Natural killer cell (primary cell): ENCODE measurements at regions not wholly inside any gene's neighbourhood (a gene's known extent, or its start where the extent isn't known, plus 50 kb on each side); places are given as distances from the start of the nearest gene placed in this dataset.
"Not testable (repeated sequence)": the region's sequence is repeated elsewhere in the genome, so short reads cannot be mapped to it uniquely, and the experiment has no call there.

ENCODE experiments used
- ATAC-seq, 3 donors: fragments of 150-1000 bp in 2 of 3; fragments of 200-7000 bp in 1 of 3; cut with Tn5 transposase; 1 replicate in 1 of 3; 2 replicates in 2 of 3; pipeline ENCODE4 v1.10.0; 2021; ENCODE audit warnings: mild to moderate bottlenecking in 2 of 3, moderate library complexity in 2 of 3
- DNase-seq, 2 donors: peaks; one replicate each; pipeline versions ENCODE4 v3.0.0 to v3.0.0-alpha.2; 2013 to 2021; ENCODE audit warnings: mixed read lengths in 1 of 2
- H3K27ac ChIP-seq: one replicate; pipeline ENCODE4 v1.5.1; 2013; ENCODE audit warnings: mild to moderate bottlenecking, low read length
- H3K27me3 ChIP-seq: one replicate; pipeline ENCODE4 v1.6.1; 2013; ENCODE audit warnings: low read length; ENCODE audit not compliant: control insufficient read depth, insufficient read depth
- H3K36me3 ChIP-seq: one replicate; pipeline ENCODE4 v1.6.1; 2013; ENCODE audit warnings: low read length; ENCODE audit not compliant: control insufficient read depth, insufficient read depth
- H3K4me1 ChIP-seq: one replicate; pipeline ENCODE4 v1.6.1; 2013; ENCODE audit warnings: low read length; ENCODE audit not compliant: control insufficient read depth, insufficient read depth
- H3K4me3 ChIP-seq: one replicate; pipeline ENCODE4 v1.5.1; 2013; ENCODE audit warnings: low read length
- H3K9me3 ChIP-seq: one replicate; pipeline ENCODE4 v1.6.1; 2013; ENCODE audit warnings: low read length; ENCODE audit not compliant: control insufficient read depth, insufficient read depth
- H3K27ac Mint-ChIP-seq, 2 donors: one replicate each; pipeline ENCODE4 v1.8.0; 2022; ENCODE audit warnings: mild to moderate bottlenecking in 2 of 2, mixed read lengths in 2 of 2, moderate library complexity in 1 of 2
- H3K27me3 Mint-ChIP-seq, 2 donors: one replicate each; pipeline ENCODE4 v1.8.0; 2022; ENCODE audit warnings: low read depth in 2 of 2, mixed read lengths in 2 of 2
- H3K36me3 Mint-ChIP-seq: one replicate; pipeline ENCODE4 v1.8.0; 2022; ENCODE audit warnings: mixed read lengths
- H3K4me1 Mint-ChIP-seq, 2 donors: one replicate each; pipeline ENCODE4 v1.8.0; 2022; ENCODE audit warnings: mixed read lengths in 2 of 2
- H3K4me3 Mint-ChIP-seq: one replicate; pipeline ENCODE4 v1.8.0; 2022; ENCODE audit warnings: mild to moderate bottlenecking, moderate library complexity, mixed read lengths
- H3K9me3 Mint-ChIP-seq, 2 donors: one replicate each; pipeline ENCODE4 v1.8.0; 2022; ENCODE audit warnings: mixed read lengths in 2 of 2
- WGBS: methylation state at CpG from one replicate; pipeline ENCODE4 v1.1.7; 2013; ENCODE audit warnings: missing lambda C conversion rate; ENCODE audit not compliant: insufficient coverage; 5-methylcytosine and 5-hydroxymethylcytosine counted together
- intact Hi-C: fragments of 100-400 bp; cut with micrococcal nuclease; formaldehyde crosslinking; loops from one replicate; pipeline ENCODE4 v1.14.2; 2022
- TF ChIP-seq, protein P1 (sequence below): fragments of 200-600 bp; IDR thresholded peaks from one replicate; pipeline ENCODE4 v1.8.0; 2022; ENCODE audit warnings: antibody characterized with exemption

DNA sequence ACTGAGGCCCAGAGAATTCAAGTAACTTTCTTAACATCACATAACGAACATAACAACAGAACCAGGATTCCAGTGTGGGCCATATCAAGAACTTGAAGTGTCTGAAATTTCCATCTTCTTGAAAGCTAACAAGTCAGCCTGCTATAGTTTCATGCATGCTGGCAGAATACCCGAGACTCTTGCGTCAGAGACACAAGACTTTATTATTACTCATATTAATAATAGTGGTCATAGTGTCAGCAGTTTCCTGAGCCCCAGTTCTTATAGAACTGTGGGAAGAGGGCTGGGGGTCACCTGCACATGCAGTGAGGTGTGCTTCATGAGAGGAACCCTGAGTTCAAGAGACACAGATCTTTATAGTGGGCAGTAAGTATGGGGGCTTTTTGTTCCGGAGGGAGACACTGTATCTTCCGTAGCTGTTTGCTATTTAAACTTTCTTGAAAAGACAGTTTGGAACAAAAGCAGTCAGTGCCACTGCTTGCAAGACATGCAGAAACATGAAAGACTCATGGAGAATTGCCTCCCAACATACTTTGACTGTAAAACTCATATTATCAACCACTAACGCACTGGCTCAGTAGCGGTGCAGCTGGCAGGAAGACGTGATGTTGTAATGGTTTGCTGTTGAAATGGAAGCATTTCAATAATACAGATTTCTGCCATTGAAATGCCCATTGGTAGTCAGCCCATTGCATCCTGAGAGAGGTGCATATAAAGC lies 339.2 kb downstream of the ADGRL2 start:
- no peaks in the 10 kb centered on the region for H3K4me1 ChIP-seq
- H3K27ac Mint-ChIP-seq: no peak overlapping the region
- intact Hi-C loops: no loop called here
- DNase-seq: no peak
- no peaks in the 10 kb centered on the region for H3K27me3 Mint-ChIP-seq
- H3K4me3 Mint-ChIP-seq: no peak overlapping the region
- ATAC-seq: no peak
- H3K4me3 ChIP-seq: no peak overlapping the region
- H3K36me3 Mint-ChIP-seq: no peaks in the 10 kb centered on the region
- peaks cover 9 to 19% of the 10 kb centered on the region in 2 donors for H3K4me1 Mint-ChIP-seq
- TF ChIP-seq, protein P1, sequence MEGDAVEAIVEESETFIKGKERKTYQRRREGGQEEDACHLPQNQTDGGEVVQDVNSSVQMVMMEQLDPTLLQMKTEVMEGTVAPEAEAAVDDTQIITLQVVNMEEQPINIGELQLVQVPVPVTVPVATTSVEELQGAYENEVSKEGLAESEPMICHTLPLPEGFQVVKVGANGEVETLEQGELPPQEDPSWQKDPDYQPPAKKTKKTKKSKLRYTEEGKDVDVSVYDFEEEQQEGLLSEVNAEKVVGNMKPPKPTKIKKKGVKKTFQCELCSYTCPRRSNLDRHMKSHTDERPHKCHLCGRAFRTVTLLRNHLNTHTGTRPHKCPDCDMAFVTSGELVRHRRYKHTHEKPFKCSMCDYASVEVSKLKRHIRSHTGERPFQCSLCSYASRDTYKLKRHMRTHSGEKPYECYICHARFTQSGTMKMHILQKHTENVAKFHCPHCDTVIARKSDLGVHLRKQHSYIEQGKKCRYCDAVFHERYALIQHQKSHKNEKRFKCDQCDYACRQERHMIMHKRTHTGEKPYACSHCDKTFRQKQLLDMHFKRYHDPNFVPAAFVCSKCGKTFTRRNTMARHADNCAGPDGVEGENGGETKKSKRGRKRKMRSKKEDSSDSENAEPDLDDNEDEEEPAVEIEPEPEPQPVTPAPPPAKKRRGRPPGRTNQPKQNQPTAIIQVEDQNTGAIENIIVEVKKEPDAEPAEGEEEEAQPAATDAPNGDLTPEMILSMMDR: no peak
- no peaks in the 10 kb centered on the region for H3K27me3 ChIP-seq
- H3K9me3 ChIP-seq: no peaks in the 10 kb centered on the region
- H3K27ac ChIP-seq: no peak overlapping the region
- no peaks in the 10 kb centered on the region for H3K36me3 ChIP-seq
- H3K9me3 Mint-ChIP-seq: no peaks in the 10 kb centered on the region
- whole genome bisulfite sequencing: 92% methylated on average over 5 of the region's 8 CpGs

DNA sequence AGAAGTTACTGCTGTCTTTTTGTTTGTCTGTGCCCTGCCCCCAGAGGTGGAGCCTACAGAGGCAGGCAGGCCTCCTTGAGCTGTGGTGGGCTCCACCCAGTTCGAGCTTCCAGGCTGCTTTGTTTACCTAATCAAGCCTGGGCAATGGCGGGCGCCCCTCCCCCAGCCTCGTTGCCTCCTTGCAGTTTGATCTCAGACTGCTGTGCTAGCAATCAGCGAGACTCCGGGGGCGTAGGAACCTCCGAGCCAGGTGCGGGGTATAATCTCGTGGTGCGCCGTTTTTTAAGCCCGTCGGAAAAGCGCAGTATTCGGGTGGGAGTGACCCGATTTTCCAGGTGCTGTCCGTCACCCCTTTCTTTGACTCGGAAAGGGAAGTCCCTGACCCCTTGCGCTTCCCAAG lies 335.6 kb downstream of the ADGRL2 start:
- H3K36me3 ChIP-seq, H3K4me1 Mint-ChIP-seq, H3K27ac Mint-ChIP-seq, H3K27ac ChIP-seq, H3K4me3 ChIP-seq, DNase-seq, H3K4me1 ChIP-seq, H3K36me3 Mint-ChIP-seq, ATAC-seq, H3K4me3 Mint-ChIP-seq, H3K27me3 ChIP-seq, H3K27me3 Mint-ChIP-seq, intact Hi-C loops, H3K9me3 Mint-ChIP-seq, H3K9me3 ChIP-seq: not testable (repeated sequence)
- 95% methylated on average over 19 of the region's 20 CpGs for WGBS

DNA sequence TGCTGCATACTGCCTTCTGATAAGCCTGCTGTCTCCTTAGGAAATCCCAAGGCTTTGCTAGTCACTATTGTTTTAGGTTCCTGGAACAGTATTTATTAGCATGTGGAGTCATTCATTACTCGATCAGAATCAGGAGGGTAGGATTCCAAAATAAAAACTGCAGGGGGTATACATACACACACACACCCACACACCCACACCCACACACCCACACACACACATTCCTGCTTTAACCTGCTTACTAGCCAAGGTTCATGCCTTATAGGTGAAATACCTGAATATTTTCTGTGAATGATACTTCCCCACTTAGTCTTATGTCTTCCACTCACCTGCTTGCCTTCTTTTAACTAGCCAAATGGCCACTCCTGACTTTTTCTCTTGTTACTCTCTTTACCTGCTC lies 325.1 kb downstream of the ADGRL2 start:
- Mint-ChIP-seq H3K36me3 (no peaks in the 10 kb centered on the region), H3K27me3 (no peaks in the 10 kb centered on the region), H3K4me1 (peaks cover 4 to 5% of the 10 kb centered on the region in 2 donors), H3K27ac (no peak overlapping the region), H3K9me3 (peaks cover 0 to 2% of the 10 kb centered on the region in 2 donors), H3K4me3 (no peak overlapping the region)
- DNase-seq: no peak
- Histone ChIP-seq H3K27me3 (no peaks in the 10 kb centered on the region), H3K9me3 (no peaks in the 10 kb centered on the region), H3K4me3 (no peak overlapping the region), H3K36me3 (no peaks in the 10 kb centered on the region), H3K27ac (no peak overlapping the region), H3K4me1 (no peaks in the 10 kb centered on the region)
- TF ChIP-seq, protein P1: no peak
- intact Hi-C loops: no loop called here
- WGBS: no CpG with 5 or more reads among the region's 1 CpG
- ATAC-seq: no peak

DNA sequence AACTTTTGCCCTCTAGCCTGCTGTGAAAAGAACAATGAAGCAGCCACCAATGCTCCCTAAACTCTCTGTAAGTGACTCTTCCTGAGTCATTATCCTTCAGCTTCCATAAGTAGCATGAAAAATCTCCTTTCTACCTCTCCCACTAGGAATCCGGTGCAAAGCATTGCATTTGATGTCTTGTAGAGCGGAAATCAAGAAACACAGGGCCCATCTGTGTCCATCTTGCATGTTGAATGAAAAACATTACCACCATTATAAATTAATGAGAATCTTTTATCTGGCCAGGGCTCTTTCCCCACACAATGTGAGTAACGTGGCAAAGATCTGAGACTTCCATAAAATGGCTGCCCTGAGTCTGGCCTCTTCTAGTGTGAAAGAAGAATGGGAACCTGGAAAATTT lies 324.4 kb downstream of the ADGRL2 start:
- H3K9me3 Mint-ChIP-seq: peaks cover 0 to 2% of the 10 kb centered on the region in 2 donors
- no peak overlapping the region for H3K4me3 Mint-ChIP-seq

More for the DNA sequence above, 324.4 kb downstream of the ADGRL2 start:
- no peaks in the 10 kb centered on the region for H3K36me3 Mint-ChIP-seq
- no peaks in the 10 kb centered on the region for H3K27me3 Mint-ChIP-seq
- 96% methylated on average over 3 of the region's 3 CpGs for WGBS
- Histone ChIP-seq H3K4me3 (no peak overlapping the region), H3K36me3 (no peaks in the 10 kb centered on the region), H3K4me1 (no peaks in the 10 kb centered on the region), H3K27me3 (no peaks in the 10 kb centered on the region), H3K27ac (no peak overlapping the region), H3K9me3 (no peaks in the 10 kb centered on the region)
- no peak overlapping the region for H3K27ac Mint-ChIP-seq
- DNase-seq (no peak), ATAC-seq (no peak)
- intact Hi-C loops: no loop called here
- peaks cover 4 to 5% of the 10 kb centered on the region in 2 donors for H3K4me1 Mint-ChIP-seq
- TF ChIP-seq, protein P1: no peak
